ENCODE measurements at regions not wholly inside any gene's neighbourhood (a gene's known extent, or its start where the extent isn't known, plus 50 kb on each side); places are given as distances from the start of the nearest gene placed in this dataset.

DNA sequence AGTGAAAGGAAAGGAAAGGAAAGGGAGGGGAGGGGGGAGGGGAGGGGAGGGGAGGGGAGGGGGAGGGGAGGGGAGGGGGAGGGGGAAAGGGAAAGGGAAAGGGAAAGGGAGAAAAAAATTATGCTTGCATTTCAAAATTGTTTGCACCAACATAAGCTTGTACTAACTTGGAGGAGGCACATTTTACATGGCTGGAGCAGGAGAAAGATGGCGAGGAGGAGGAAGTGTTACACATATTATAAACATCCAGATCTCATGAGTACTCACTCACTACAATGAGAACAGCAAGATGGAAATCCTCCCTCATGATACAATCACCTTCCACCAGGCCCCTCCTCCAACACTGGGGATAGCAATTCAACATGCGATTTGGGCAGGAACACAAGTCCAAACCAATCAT, 660.2 kb upstream of the CDH2 start:
- no peaks in the 10 kb centered on the region for H3K36me3 ChIP-seq (ENCODE audit: control insufficient read depth, low read length)
- H3K9me3 ChIP-seq (ENCODE audit: control insufficient read depth, insufficient read depth, low read length), result no peaks in the 10 kb centered on the region
- TF ChIP-seq, protein P1, sequence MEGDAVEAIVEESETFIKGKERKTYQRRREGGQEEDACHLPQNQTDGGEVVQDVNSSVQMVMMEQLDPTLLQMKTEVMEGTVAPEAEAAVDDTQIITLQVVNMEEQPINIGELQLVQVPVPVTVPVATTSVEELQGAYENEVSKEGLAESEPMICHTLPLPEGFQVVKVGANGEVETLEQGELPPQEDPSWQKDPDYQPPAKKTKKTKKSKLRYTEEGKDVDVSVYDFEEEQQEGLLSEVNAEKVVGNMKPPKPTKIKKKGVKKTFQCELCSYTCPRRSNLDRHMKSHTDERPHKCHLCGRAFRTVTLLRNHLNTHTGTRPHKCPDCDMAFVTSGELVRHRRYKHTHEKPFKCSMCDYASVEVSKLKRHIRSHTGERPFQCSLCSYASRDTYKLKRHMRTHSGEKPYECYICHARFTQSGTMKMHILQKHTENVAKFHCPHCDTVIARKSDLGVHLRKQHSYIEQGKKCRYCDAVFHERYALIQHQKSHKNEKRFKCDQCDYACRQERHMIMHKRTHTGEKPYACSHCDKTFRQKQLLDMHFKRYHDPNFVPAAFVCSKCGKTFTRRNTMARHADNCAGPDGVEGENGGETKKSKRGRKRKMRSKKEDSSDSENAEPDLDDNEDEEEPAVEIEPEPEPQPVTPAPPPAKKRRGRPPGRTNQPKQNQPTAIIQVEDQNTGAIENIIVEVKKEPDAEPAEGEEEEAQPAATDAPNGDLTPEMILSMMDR (IDR thresholded peaks at IDR 0.05; ENCODE audit: low read depth, low read length, poor library complexity, severe bottlenecking), result no peak
- no peak for TF ChIP-seq EZH2phosphoT487 (IDR thresholded peaks at IDR 0.05; ENCODE audit: borderline replicate concordance, low read length)
- H3K4me2 ChIP-seq (ENCODE audit: low read length), result no peak overlapping the region
- H3K27me3 ChIP-seq (ENCODE audit: control insufficient read depth, low read length), result no peaks in the 10 kb centered on the region
- no peaks in the 10 kb centered on the region for H3K79me2 ChIP-seq (ENCODE audit: control insufficient read depth, low read length)
- no peaks in the 10 kb centered on the region for H3K9me2 ChIP-seq (replicated peaks; ENCODE audit: control insufficient read depth, low read length)
- H3K4me1 ChIP-seq (ENCODE audit: control insufficient read depth, low read length), result no peaks in the 10 kb centered on the region
- no peak overlapping the region for H3K4me3 ChIP-seq (ENCODE audit: low read length)
- H4K20me1 ChIP-seq (ENCODE audit: control insufficient read depth, insufficient read depth, low read depth, low read length), result no peaks in the 10 kb centered on the region
- no peak overlapping the region for H3K27ac ChIP-seq (ENCODE audit: low read depth, low read length)
- H3F3A ChIP-seq (ENCODE audit: control insufficient read depth, insufficient read depth), result no peaks in the 10 kb centered on the region

DNA sequence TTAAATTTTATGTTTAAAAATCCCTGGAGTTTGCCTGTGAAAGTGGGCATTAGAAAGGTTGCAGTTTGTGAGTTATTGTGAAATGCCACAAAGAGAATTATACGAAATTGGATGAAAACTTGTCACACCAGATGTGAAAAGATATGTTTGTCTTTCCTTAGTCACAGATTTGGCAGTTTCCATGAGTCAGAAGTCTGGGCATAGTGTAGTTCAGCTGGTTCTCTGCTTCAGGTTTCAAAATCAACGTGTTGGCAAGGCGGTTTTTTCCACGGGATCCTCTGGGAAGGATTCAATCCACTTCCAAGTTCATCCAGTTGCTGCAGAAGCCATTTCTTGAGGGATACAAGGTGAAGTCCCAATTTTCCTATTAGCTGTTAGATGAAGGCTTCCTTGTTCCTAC, 658.0 kb upstream of the CDH2 start:
- no peaks in the 10 kb centered on the region for H3K36me3 ChIP-seq (ENCODE audit: control insufficient read depth, low read length)
- H3K9me2 ChIP-seq (replicated peaks; ENCODE audit: control insufficient read depth, low read length), result no peaks in the 10 kb centered on the region
- H3K27ac ChIP-seq (ENCODE audit: low read depth, low read length), result no peak overlapping the region
- TF ChIP-seq EZH2phosphoT487 (IDR thresholded peaks at IDR 0.05; ENCODE audit: borderline replicate concordance, low read length), result no peak
- TF ChIP-seq, protein P1 (IDR thresholded peaks at IDR 0.05; ENCODE audit: low read depth, low read length, poor library complexity, severe bottlenecking), result no peak
- no peaks in the 10 kb centered on the region for H3K4me1 ChIP-seq (ENCODE audit: control insufficient read depth, low read length)
- H3K79me2 ChIP-seq (ENCODE audit: control insufficient read depth, low read length), result no peaks in the 10 kb centered on the region
- H3K27me3 ChIP-seq (ENCODE audit: control insufficient read depth, low read length), result no peaks in the 10 kb centered on the region
- H3K9me3 ChIP-seq (ENCODE audit: control insufficient read depth, insufficient read depth, low read length), result no peaks in the 10 kb centered on the region
- H4K20me1 ChIP-seq (ENCODE audit: control insufficient read depth, insufficient read depth, low read depth, low read length), result no peaks in the 10 kb centered on the region
- H3K4me2 ChIP-seq (ENCODE audit: low read length), result no peak overlapping the region
- H3F3A ChIP-seq (ENCODE audit: control insufficient read depth, insufficient read depth), result no peaks in the 10 kb centered on the region
- H3K4me3 ChIP-seq (ENCODE audit: low read length), result no peak overlapping the region

DNA sequence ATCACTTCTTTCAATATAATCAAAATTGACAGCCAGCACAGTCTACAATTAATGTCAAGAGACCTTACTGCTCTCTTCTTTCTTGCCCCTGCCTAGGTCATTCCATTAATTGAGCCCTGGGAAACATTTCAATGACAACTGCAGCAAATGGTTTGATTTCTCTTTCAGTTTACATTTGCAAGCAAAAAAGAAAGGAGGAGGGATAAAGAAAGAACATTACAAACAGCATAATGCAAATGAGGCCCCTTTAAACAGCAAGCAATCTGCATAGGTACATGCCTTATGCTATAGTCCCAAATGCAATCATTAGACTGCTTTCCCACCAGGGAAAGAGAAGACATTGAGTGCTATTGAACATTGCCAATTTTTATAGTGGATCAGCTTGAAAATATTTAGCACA, 655.0 kb upstream of the CDH2 start:
- H3K27ac ChIP-seq (ENCODE audit: low read depth, low read length), result no peak overlapping the region
- H3K36me3 ChIP-seq (ENCODE audit: control insufficient read depth, low read length), result no peaks in the 10 kb centered on the region
- no peaks in the 10 kb centered on the region for H4K20me1 ChIP-seq (ENCODE audit: control insufficient read depth, insufficient read depth, low read depth, low read length)
- no peak overlapping the region for H3K4me2 ChIP-seq (ENCODE audit: low read length)
- no peaks in the 10 kb centered on the region for H3K9me3 ChIP-seq (ENCODE audit: control insufficient read depth, insufficient read depth, low read length)
- TF ChIP-seq EZH2phosphoT487 (IDR thresholded peaks at IDR 0.05; ENCODE audit: borderline replicate concordance, low read length), result no peak
- TF ChIP-seq, protein P1 (IDR thresholded peaks at IDR 0.05; ENCODE audit: low read depth, low read length, poor library complexity, severe bottlenecking), result no peak
- no peaks in the 10 kb centered on the region for H3K79me2 ChIP-seq (ENCODE audit: control insufficient read depth, low read length)
- no peak overlapping the region for H3K4me3 ChIP-seq (ENCODE audit: low read length)
- H3F3A ChIP-seq (ENCODE audit: control insufficient read depth, insufficient read depth), result no peaks in the 10 kb centered on the region
- H3K27me3 ChIP-seq (ENCODE audit: control insufficient read depth, low read length), result no peaks in the 10 kb centered on the region
- H3K9me2 ChIP-seq (replicated peaks; ENCODE audit: control insufficient read depth, low read length), result no peaks in the 10 kb centered on the region
- no peaks in the 10 kb centered on the region for H3K4me1 ChIP-seq (ENCODE audit: control insufficient read depth, low read length)

DNA sequence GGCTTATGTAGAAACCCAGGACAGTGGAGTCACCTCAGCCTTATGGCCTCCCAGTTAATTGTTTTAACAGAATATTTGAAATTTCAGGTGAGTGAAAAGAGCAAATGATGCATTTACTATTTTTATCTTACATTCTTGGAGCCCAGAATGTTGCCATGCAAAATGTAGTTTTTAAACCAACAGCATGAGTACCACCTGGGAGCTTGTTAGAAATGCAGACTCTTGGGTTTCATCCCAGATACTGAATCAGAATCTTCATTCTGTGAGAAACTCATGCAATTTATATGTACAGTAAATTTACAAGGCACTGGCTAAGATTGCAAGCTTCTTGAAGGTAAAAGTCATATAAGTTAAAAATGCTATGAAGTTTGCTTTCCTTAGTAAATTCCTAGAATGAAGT, 654.5 kb upstream of the CDH2 start:
- no peak for TF ChIP-seq EZH2phosphoT487 (IDR thresholded peaks at IDR 0.05; ENCODE audit: borderline replicate concordance, low read length)
- TF ChIP-seq, protein P1 (IDR thresholded peaks at IDR 0.05; ENCODE audit: low read depth, low read length, poor library complexity, severe bottlenecking), result no peak
- no peaks in the 10 kb centered on the region for H3K4me1 ChIP-seq (ENCODE audit: control insufficient read depth, low read length)
- H3K9me2 ChIP-seq (replicated peaks; ENCODE audit: control insufficient read depth, low read length), result no peaks in the 10 kb centered on the region
- H3K4me3 ChIP-seq (ENCODE audit: low read length), result no peak overlapping the region
- H3K4me2 ChIP-seq (ENCODE audit: low read length), result no peak overlapping the region
- no peaks in the 10 kb centered on the region for H3F3A ChIP-seq (ENCODE audit: control insufficient read depth, insufficient read depth)
- H3K36me3 ChIP-seq (ENCODE audit: control insufficient read depth, low read length), result no peaks in the 10 kb centered on the region
- H3K27me3 ChIP-seq (ENCODE audit: control insufficient read depth, low read length), result no peaks in the 10 kb centered on the region
- H4K20me1 ChIP-seq (ENCODE audit: control insufficient read depth, insufficient read depth, low read depth, low read length), result no peaks in the 10 kb centered on the region
- no peak overlapping the region for H3K27ac ChIP-seq (ENCODE audit: low read depth, low read length)
- H3K9me3 ChIP-seq (ENCODE audit: control insufficient read depth, insufficient read depth, low read length), result no peaks in the 10 kb centered on the region
- H3K79me2 ChIP-seq (ENCODE audit: control insufficient read depth, low read length), result no peaks in the 10 kb centered on the region

Measured in DOHH2 (cell line).